ENCODE measurements at regions not wholly inside any gene's neighbourhood (a gene's known extent, or its start where the extent isn't known, plus 50 kb on each side); places are given as distances from the start of the nearest gene placed in this dataset.
"Not testable (repeated sequence)": the region's sequence is repeated elsewhere in the genome, so short reads cannot be mapped to it uniquely, and the experiment has no call there.

DNA sequence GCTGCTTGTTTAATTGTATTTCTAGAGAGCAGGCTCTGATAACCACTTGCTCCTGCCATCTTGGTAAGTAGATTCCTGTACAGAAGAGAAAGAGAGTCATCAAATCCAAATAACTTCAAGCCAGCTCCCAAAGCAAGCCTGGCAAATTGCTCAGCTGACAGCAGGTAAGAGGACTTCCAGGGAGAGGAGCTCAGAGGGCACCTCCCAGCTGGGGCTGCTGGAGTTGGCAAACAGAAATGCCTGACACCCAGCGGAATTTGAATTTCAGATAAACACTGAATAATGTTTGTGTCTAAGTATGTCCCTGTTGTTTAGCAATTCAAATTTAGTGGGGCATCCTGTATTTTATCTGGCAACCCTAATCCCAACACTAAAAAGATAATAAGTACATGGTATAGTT lies 86.2 kb downstream of the MYL12B start:
- no peak for FAIRE-seq
- DNase-seq (ENCODE audit: insufficient read length, low spot score), result no peak
- no peak for TF ChIP-seq CTCF (IDR thresholded peaks at IDR 0.05; ENCODE audit: insufficient read depth, missing control alignments)

GRCh38 chr18:3349046-3349841 lies 87.3 kb downstream of the MYL12B start:
- not testable (repeated sequence) for FAIRE-seq; DNase-seq (ENCODE audit: insufficient read length, low spot score)

DNA sequence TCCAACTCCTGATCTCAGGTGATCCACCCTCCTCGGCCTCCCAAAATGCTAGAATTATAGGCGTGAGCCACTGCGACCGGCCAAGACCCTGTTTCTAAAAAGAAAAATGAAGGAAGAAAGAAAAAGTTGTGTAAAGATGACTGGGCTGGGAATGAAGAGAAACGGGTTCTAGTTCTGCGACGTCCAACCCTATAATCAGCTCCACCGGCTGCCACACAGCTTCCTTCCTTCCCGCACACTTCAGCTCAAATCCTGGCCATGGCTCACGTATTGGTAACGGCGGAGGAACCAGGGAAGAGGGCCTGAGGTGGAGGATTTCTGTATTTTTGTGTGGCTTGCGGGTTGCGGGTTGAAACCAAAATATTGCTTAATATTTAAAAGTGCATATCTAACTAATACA lies 88.1 kb downstream of the MYL12B start:
- TF ChIP-seq CTCF (IDR thresholded peaks at IDR 0.05; ENCODE audit: insufficient read depth, missing control alignments), result no peak
- DNase-seq (ENCODE audit: insufficient read length, low spot score), result no peak
- no peak for FAIRE-seq

DNA sequence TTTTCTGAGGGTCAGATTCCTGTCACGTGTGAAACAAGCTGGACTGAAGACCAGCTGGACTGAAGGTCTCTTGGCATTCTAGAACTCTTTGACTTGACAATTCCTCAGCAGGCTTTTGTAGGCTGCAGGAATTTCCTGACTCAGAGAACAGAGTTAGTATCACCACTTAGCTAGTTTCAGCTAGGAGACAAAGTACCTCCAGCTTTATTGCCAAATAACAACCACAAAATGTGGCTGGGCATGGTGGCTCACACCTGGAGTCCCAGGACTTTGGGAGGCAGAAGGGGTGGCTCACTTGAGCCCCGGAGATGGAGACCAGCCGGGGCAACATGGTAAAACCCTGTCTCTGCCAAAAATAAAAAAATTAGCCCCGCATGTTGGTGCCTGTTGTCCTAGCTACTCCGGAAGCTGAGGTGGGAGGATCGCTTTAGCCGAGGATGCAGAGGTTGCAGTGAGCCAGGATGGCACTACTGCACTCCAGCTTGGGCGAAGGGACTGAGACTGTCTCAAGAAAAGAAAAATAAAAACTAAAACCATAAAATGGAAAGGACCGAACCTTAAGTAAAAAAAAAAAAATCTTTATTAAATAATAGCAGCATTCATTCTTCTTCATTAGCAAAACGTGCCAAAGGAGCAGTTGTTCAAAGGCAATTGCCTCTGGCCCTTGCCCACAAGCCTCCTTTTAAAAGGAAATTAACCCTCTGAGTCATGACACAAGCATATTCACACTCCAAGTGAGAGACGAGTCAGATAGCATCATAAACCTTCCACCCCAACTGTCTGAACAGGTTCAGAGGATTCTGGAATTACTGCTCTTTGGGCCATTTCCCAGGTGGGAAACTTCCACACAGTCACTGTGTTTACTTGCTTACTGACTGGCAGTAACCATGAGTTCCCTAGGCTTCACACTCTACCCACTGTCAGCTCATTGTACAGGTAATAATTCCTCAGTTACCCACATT lies 88.9 kb downstream of the MYL12B start:
- no peak for DNase-seq (ENCODE audit: insufficient read length, low spot score)
- no peak for FAIRE-seq
- TF ChIP-seq CTCF (IDR thresholded peaks at IDR 0.05; ENCODE audit: insufficient read depth, missing control alignments), result no peak

- DNase-seq (ENCODE audit: insufficient read length, low spot score), result no peak
- TF ChIP-seq CTCF (IDR thresholded peaks at IDR 0.05; ENCODE audit: insufficient read depth, missing control alignments), result no peak
- no peak for FAIRE-seq
Observed at GRCh38 chr18:3354506-3354905, 92.6 kb downstream of the MYL12B start.

- FAIRE-seq, result no peak
- no peak for TF ChIP-seq CTCF (IDR thresholded peaks at IDR 0.05; ENCODE audit: insufficient read depth, missing control alignments)
- no peak for DNase-seq (ENCODE audit: insufficient read length, low spot score)
Observed at GRCh38 chr18:3356614-3357013, 93.4 kb upstream of the TGIF1 start.

DNA sequence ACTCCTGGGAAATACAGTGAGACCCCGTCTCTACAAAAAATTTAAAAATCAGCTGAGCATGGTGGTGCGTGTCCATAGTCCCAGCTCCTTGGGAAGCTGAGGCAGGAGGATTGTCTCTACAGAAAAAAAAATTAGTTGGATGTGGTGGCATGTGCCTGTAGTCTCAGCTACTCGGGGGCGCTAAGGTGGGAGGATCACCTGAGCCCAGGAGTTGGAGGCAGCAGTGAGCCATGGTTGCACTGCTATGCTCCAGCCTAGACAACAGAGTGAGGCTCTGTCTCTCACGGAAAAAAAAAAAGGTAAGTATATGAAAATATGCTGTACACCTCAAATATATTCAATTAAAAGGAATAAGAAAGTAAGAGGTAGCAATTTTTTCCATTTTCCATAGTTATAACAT lies 92.5 kb upstream of the TGIF1 start:
- no peak for TF ChIP-seq CTCF (IDR thresholded peaks at IDR 0.05; ENCODE audit: insufficient read depth, missing control alignments)
- DNase-seq (ENCODE audit: insufficient read length, low spot score) (no peak), FAIRE-seq (no peak)
